H9 (cell line): ENCODE measurements at regions not wholly inside any gene's neighbourhood (a gene's known extent, or its start where the extent isn't known, plus 50 kb on each side); places are given as distances from the start of the nearest gene placed in this dataset.

ENCODE experiments used
- DNase-seq: peaks from one replicate; pipeline ENCODE4 v3.0.0-alpha.2; 2017
- H2AFZ ChIP-seq: one replicate; pipeline ENCODE4 v1.6.1; 2013; ENCODE audit warnings: mild to moderate bottlenecking, low read length, control low read depth, moderate library complexity
- H2AK5ac ChIP-seq: 2 replicates; pipeline ENCODE4 v1.6.1; 2013; ENCODE audit warnings: low read length, control low read depth, mixed read lengths; ENCODE audit not compliant: insufficient read length
- H2BK120ac ChIP-seq: one replicate; pipeline ENCODE4 v1.6.1; 2013; ENCODE audit warnings: low read depth, mild to moderate bottlenecking, low read length, control low read depth, inconsistent platforms; ENCODE audit not compliant: poor library complexity, severe bottlenecking
- H2BK12ac ChIP-seq: 2 replicates; pipeline ENCODE4 v1.6.1; 2013; ENCODE audit warnings: low read length, control low read depth, mixed read lengths, low read depth; ENCODE audit not compliant: insufficient read length
- H2BK15ac ChIP-seq: 2 replicates; pipeline ENCODE4 v1.6.1; 2013; ENCODE audit warnings: low read depth, low read length, control low read depth
- H2BK20ac ChIP-seq: one replicate; pipeline ENCODE4 v1.6.1; 2013; ENCODE audit warnings: low read depth, mild to moderate bottlenecking, low read length, control low read depth, inconsistent platforms; ENCODE audit not compliant: poor library complexity, severe bottlenecking
- H2BK5ac ChIP-seq: 2 replicates; pipeline ENCODE4 v1.6.1; 2013; ENCODE audit warnings: low read length, control low read depth, mixed read lengths; ENCODE audit not compliant: insufficient read length
- H3K14ac ChIP-seq: 2 replicates; pipeline ENCODE4 v1.6.1; 2013; ENCODE audit warnings: low read length, control low read depth; ENCODE audit not compliant: insufficient read depth
- H3K18ac ChIP-seq: 2 replicates; pipeline ENCODE4 v1.6.1; 2013; ENCODE audit warnings: low read depth, mild to moderate bottlenecking, mixed read lengths, low read length, control low read depth; ENCODE audit not compliant: insufficient read length
- H3K23ac ChIP-seq: 2 replicates; pipeline ENCODE4 v1.6.1; 2013; ENCODE audit warnings: low read length, control low read depth, mixed read lengths, low read depth; ENCODE audit not compliant: insufficient read length
- H3K23me2 ChIP-seq: 2 replicates; pipeline ENCODE4 v1.6.1; 2013; ENCODE audit warnings: low read depth, mild to moderate bottlenecking, mixed read lengths, low read length, control low read depth; ENCODE audit not compliant: insufficient read length, poor library complexity, severe bottlenecking
- H3K27ac ChIP-seq: 2 replicates; pipeline ENCODE4 v1.5.1; 2013; ENCODE audit warnings: low read length, control low read depth, mixed read lengths, low read depth; ENCODE audit not compliant: insufficient read length
- H3K27me3 ChIP-seq: 2 replicates; pipeline ENCODE4 v1.6.1; 2013; ENCODE audit warnings: low read length, control low read depth, inconsistent platforms; ENCODE audit not compliant: insufficient read depth
- H3K4ac ChIP-seq: 2 replicates; pipeline ENCODE4 v1.6.1; 2013; ENCODE audit warnings: low read depth, mild to moderate bottlenecking, control low read depth, inconsistent platforms, low read length, moderate library complexity
- H3K4me1 ChIP-seq: 2 replicates; pipeline ENCODE4 v1.6.1; 2013; ENCODE audit warnings: low read length, control low read depth, inconsistent platforms; ENCODE audit not compliant: insufficient read depth
- H3K4me2 ChIP-seq: 2 replicates; pipeline ENCODE4 v1.6.1; 2013; ENCODE audit warnings: low read length, control low read depth, mixed read lengths; ENCODE audit not compliant: insufficient read length, insufficient read depth
- H3K56ac ChIP-seq: 2 replicates; pipeline ENCODE4 v1.6.1; 2013; ENCODE audit warnings: low read depth, mild to moderate bottlenecking, mixed read lengths, low read length, control low read depth; ENCODE audit not compliant: insufficient read length
- H3K79me1 ChIP-seq: 2 replicates; pipeline ENCODE4 v1.6.1; 2013; ENCODE audit warnings: low read depth, mild to moderate bottlenecking, moderate library complexity, low read length, control low read depth, inconsistent platforms; ENCODE audit not compliant: insufficient read depth, poor library complexity, severe bottlenecking
- H3K79me2 ChIP-seq: 2 replicates; pipeline ENCODE4 v1.6.1; 2013; ENCODE audit warnings: low read length, control low read depth, inconsistent platforms; ENCODE audit not compliant: insufficient read depth
- H3K9ac ChIP-seq: 2 replicates; pipeline ENCODE4 v1.6.1; 2013; ENCODE audit warnings: low read length, control low read depth, mixed read lengths; ENCODE audit not compliant: insufficient read length; ENCODE audit errors: extremely low read depth
- H3K9me3 ChIP-seq: one replicate; pipeline ENCODE4 v1.6.1; 2013; ENCODE audit warnings: low read depth, low read length, inconsistent platforms; ENCODE audit not compliant: control insufficient read depth
- H3T11ph ChIP-seq: one replicate; pipeline ENCODE4 v1.6.1; 2013; ENCODE audit warnings: mild to moderate bottlenecking, low read length, control low read depth, inconsistent platforms
- H4K20me1 ChIP-seq: one replicate; pipeline ENCODE4 v1.6.1; 2013; ENCODE audit not compliant: control insufficient read depth, insufficient read length, insufficient read depth
- H4K5ac ChIP-seq: 2 replicates; pipeline ENCODE4 v1.6.1; 2013; ENCODE audit warnings: low read depth, mild to moderate bottlenecking, mixed read lengths, low read length, control low read depth; ENCODE audit not compliant: insufficient read length
- H4K8ac ChIP-seq: replicated peaks from 2 replicates; pipeline ENCODE4 v1.6.1; 2013; ENCODE audit warnings: low read length, control low read depth, mixed read lengths, low read depth; ENCODE audit not compliant: insufficient read length
- H4K91ac ChIP-seq: 2 replicates; pipeline ENCODE4 v1.6.1; 2013; ENCODE audit warnings: low read depth, mild to moderate bottlenecking, moderate library complexity, mixed read lengths, low read length, control low read depth; ENCODE audit not compliant: insufficient read length
- H3K27ac Mint-ChIP-seq, 3 experiments: 2 replicates in 2 of 3; 3 replicates in 1 of 3; pipeline ENCODE4 v1.8.0; 2020 to 2021; ENCODE audit warnings: mixed read lengths in 3 of 3, mild to moderate bottlenecking in 1 of 3, moderate library complexity in 1 of 3
- H3K27me3 Mint-ChIP-seq: 2 replicates; pipeline ENCODE4 v1.8.0; 2021; ENCODE audit warnings: low read depth, mild to moderate bottlenecking, moderate library complexity, mixed read lengths
- H3K36me3 Mint-ChIP-seq, 3 experiments: 2 replicates in 2 of 3; 3 replicates in 1 of 3; pipeline ENCODE4 v1.8.0; 2020 to 2021; ENCODE audit warnings: low read depth in 3 of 3, mixed read lengths in 3 of 3; ENCODE audit not compliant: insufficient read depth in 1 of 3
- H3K4me1 Mint-ChIP-seq, 2 experiments: 2 replicates each; pipeline ENCODE4 v1.8.0; 2020; ENCODE audit warnings: mixed read lengths in 2 of 2
- H3K4me3 Mint-ChIP-seq, 2 experiments: 2 replicates in 1 of 2; 3 replicates in 1 of 2; pipeline ENCODE4 v1.8.0; 2020 to 2021; ENCODE audit warnings: mild to moderate bottlenecking in 2 of 2, mixed read lengths in 2 of 2, moderate library complexity in 1 of 2
- H3K9me3 Mint-ChIP-seq, 2 experiments: 2 replicates in 1 of 2; 3 replicates in 1 of 2; pipeline ENCODE4 v1.8.0; 2020; ENCODE audit warnings: mild to moderate bottlenecking in 2 of 2, mixed read lengths in 2 of 2, moderate library complexity in 1 of 2
- WGBS: extraction: QIAGEN DNeasy Blood & Tissue Kit; methylation state at CpG from one replicate; pipeline ENCODE4 v1.1.7; 2013; ENCODE audit warnings: missing lambda C conversion rate, low lambda C conversion rate, mixed read lengths; ENCODE audit not compliant: insufficient read length; ENCODE audit errors: extremely low coverage; 5-methylcytosine and 5-hydroxymethylcytosine counted together
- TF ChIP-seq, protein P1 (sequence below): fragments of 200-600 bp; sonication (generic); conservative IDR thresholded peaks from 3 replicates; pipeline ENCODE4 v1.8.0; 2021; ENCODE audit warnings: antibody characterized with exemption, mild to moderate bottlenecking

DNA sequence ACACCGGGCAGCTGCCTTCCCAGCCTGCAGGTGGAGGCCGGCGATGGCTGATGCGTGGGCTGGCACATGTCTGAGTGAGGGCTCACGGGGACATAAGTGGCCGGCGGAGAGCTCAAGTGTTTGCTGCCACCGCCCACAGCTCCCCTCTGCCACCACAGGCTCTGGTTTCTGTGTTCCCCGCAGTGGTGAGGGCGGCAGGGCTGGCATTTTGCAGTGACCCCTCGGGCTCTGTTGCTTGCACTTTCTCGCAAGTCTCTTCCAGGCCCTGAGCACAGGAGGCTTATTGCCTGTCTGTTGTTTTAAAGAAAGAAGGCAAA is 271.0 kb upstream of the RTL1 start:
- Histone ChIP-seq H3K56ac (no peak overlapping the region), H3K27ac (no peak overlapping the region), H4K5ac (no peak overlapping the region), H2BK5ac (no peak overlapping the region), H3K27me3 (no peaks in the 10 kb centered on the region), H4K20me1 (no peaks in the 10 kb centered on the region), H3K9me3 (no peaks in the 10 kb centered on the region), H2BK15ac (no peak overlapping the region), H3K79me2 (no peaks in the 10 kb centered on the region), H4K8ac (no peak overlapping the region), H3K4ac (no peak overlapping the region), H3K23me2 (no peaks in the 10 kb centered on the region), H3K18ac (no peak overlapping the region), H2AK5ac (no peak overlapping the region), H3K4me2 (no peak overlapping the region), H3K4me1 (no peaks in the 10 kb centered on the region), H4K91ac (no peak overlapping the region), H2AFZ (no peak overlapping the region), H3K14ac (no peak overlapping the region), H2BK12ac (no peak overlapping the region), H3T11ph (no peak overlapping the region), H3K9ac (no peak overlapping the region), H2BK20ac (no peak overlapping the region), H2BK120ac (no peak overlapping the region), H3K79me1 (no peaks in the 10 kb centered on the region), H3K23ac (no peak overlapping the region)
- peaks cover 0 to 5% (median 1%) of the 10 kb centered on the region in 3 experiments; a peak in 4 of 7 replicates for H3K36me3 Mint-ChIP-seq
- no CpG with 5 or more reads among the region's 12 CpGs for WGBS
- H3K27me3 Mint-ChIP-seq = peaks cover 3% of the 10 kb centered on the region
- no peak overlapping the region for H3K4me3 Mint-ChIP-seq
- H3K27ac Mint-ChIP-seq = no peak overlapping the region
- H3K4me1 Mint-ChIP-seq = no peaks in the 10 kb centered on the region
- no peak for DNase-seq
- H3K9me3 Mint-ChIP-seq = peaks cover 10 to 16% of the 10 kb centered on the region in 2 experiments
- TF ChIP-seq, protein P1, sequence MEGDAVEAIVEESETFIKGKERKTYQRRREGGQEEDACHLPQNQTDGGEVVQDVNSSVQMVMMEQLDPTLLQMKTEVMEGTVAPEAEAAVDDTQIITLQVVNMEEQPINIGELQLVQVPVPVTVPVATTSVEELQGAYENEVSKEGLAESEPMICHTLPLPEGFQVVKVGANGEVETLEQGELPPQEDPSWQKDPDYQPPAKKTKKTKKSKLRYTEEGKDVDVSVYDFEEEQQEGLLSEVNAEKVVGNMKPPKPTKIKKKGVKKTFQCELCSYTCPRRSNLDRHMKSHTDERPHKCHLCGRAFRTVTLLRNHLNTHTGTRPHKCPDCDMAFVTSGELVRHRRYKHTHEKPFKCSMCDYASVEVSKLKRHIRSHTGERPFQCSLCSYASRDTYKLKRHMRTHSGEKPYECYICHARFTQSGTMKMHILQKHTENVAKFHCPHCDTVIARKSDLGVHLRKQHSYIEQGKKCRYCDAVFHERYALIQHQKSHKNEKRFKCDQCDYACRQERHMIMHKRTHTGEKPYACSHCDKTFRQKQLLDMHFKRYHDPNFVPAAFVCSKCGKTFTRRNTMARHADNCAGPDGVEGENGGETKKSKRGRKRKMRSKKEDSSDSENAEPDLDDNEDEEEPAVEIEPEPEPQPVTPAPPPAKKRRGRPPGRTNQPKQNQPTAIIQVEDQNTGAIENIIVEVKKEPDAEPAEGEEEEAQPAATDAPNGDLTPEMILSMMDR = no peak
